ENCODE measurements at regions not wholly inside any gene's neighbourhood (a gene's known extent, or its start where the extent isn't known, plus 50 kb on each side); places are given as distances from the start of the nearest gene placed in this dataset.

- TF ChIP-seq, protein P1, sequence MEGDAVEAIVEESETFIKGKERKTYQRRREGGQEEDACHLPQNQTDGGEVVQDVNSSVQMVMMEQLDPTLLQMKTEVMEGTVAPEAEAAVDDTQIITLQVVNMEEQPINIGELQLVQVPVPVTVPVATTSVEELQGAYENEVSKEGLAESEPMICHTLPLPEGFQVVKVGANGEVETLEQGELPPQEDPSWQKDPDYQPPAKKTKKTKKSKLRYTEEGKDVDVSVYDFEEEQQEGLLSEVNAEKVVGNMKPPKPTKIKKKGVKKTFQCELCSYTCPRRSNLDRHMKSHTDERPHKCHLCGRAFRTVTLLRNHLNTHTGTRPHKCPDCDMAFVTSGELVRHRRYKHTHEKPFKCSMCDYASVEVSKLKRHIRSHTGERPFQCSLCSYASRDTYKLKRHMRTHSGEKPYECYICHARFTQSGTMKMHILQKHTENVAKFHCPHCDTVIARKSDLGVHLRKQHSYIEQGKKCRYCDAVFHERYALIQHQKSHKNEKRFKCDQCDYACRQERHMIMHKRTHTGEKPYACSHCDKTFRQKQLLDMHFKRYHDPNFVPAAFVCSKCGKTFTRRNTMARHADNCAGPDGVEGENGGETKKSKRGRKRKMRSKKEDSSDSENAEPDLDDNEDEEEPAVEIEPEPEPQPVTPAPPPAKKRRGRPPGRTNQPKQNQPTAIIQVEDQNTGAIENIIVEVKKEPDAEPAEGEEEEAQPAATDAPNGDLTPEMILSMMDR (IDR thresholded peaks at IDR 0.05; ENCODE audit: low read depth, low read length, missing control alignments): no peak
- H3K4me3 ChIP-seq (ENCODE audit: low read depth, low read length): no peak overlapping the region
- DNase-seq (ENCODE audit: low read depth): no peak
- in situ Hi-C loops (cut with HindIII; ENCODE audit: low sequenced_read_pairs): no loop called here
Measured at GRCh38 chr13:112001571-112001970, 65.4 kb upstream of the SOX1 start.

DNA sequence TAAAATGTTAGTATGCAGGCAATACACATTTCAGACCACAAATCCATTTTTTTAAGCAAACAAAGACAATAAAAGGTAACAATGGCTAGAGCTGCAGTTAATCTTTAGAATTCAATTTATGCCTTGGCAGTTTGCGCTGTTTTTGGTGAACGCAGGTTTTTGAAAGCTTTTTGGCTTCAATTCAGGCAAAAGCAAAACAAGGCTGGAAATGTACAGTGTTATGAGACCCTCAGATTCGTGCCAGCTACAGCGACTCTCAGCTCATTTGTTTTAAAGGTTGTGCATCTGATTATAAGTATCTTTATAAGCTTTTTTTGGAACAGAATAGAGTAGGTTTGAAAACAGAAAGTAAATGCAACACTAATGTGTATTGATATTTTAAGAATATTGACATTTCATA, 63.6 kb upstream of the SOX1 start:
- TF ChIP-seq, protein P1 (IDR thresholded peaks at IDR 0.05; ENCODE audit: low read depth, low read length, missing control alignments): no peak
- in situ Hi-C loops (cut with HindIII; ENCODE audit: low sequenced_read_pairs): no loop called here
- DNase-seq (ENCODE audit: low read depth): no peak
- no peak overlapping the region for H3K4me3 ChIP-seq (ENCODE audit: low read depth, low read length)

DNA sequence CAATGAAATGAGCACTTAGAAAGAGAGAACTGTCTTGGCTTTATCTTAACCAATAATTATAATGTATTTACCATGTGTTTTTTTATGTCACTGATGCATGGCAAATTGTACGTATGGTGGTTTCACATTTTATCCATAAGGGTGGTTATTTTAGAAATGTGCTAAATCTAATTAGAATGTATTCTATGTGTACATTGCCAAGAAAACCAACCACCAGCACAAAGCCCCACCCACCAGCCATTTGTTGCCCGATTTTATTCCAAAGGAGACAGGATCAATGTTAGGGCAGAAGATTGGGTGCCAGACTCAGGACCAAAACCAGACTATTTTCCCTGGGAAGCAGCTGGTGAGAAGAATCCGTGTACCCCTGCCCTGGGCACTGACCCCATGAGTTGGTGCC, 63.0 kb upstream of the SOX1 start:
- in situ Hi-C loops (cut with HindIII; ENCODE audit: low sequenced_read_pairs): no loop called here
- H3K4me3 ChIP-seq (ENCODE audit: low read depth, low read length): no peak overlapping the region
- no peak for DNase-seq (ENCODE audit: low read depth)
- TF ChIP-seq, protein P1 (IDR thresholded peaks at IDR 0.05; ENCODE audit: low read depth, low read length, missing control alignments): no peak

DNA sequence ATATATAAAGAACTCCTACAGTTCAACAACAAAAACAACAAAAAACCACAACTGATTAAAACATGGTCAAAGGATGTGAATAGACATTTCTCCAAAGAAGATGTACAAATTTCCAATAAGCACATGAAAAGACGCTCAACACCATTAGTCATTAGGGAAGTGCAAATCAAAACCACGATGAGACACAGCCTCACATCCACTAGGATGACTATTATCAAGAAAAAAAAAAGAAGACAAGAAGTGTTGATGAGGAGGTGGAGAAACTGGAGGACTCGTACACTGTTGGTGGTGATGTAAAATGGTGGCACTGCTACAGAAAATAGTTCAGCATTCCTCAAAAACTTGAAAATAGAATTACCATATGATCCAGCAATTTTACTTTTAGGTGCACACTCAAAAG, 61.0 kb upstream of the SOX1 start:
- DNase-seq (ENCODE audit: low read depth): no peak
- TF ChIP-seq, protein P1 (IDR thresholded peaks at IDR 0.05; ENCODE audit: low read depth, low read length, missing control alignments): no peak
- H3K4me3 ChIP-seq (ENCODE audit: low read depth, low read length): no peak overlapping the region
- in situ Hi-C loops (cut with HindIII; ENCODE audit: low sequenced_read_pairs): no loop called here

DNA sequence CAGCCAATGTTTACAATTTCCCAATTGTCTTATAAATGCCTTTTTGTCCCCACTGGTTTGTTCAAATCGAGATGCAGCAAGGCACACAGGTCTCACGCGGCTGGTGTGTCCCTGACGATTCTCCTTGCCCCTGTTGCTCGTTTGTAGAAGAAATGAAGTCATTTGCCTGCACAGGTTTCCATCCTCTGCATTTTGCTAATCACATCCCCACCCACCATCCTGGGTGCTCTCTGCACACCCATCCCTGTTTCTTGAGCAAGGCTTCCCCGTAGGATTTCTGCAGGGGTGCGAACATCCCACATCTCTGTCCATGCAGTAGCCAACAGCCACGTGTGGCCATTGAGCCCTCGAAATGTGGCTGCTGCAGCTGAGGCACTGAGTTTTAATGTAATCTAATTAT, 59.8 kb upstream of the SOX1 start:
- DNase-seq (ENCODE audit: low read depth): no peak
- in situ Hi-C loops (cut with HindIII; ENCODE audit: low sequenced_read_pairs): no loop called here
- TF ChIP-seq, protein P1 (IDR thresholded peaks at IDR 0.05; ENCODE audit: low read depth, low read length, missing control alignments): no peak
- H3K4me3 ChIP-seq (ENCODE audit: low read depth, low read length): no peak overlapping the region

- in situ Hi-C loops (cut with HindIII; ENCODE audit: low sequenced_read_pairs): no loop called here
- DNase-seq (ENCODE audit: low read depth): no peak
- TF ChIP-seq, protein P1 (IDR thresholded peaks at IDR 0.05; ENCODE audit: low read depth, low read length, missing control alignments): no peak
- H3K4me3 ChIP-seq (ENCODE audit: low read depth, low read length): no peak overlapping the region
Measured at GRCh38 chr13:112010714-112011113, 56.2 kb upstream of the SOX1 start.

Data from astrocyte of the cerebellum (primary cell).